IPS DF 4.7 (cell line): ENCODE measurements at regions not wholly inside any gene's neighbourhood (a gene's known extent, or its start where the extent isn't known, plus 50 kb on each side); places are given as distances from the start of the nearest gene placed in this dataset.
"Not testable (repeated sequence)": the region's sequence is repeated elsewhere in the genome, so short reads cannot be mapped to it uniquely, and the experiment has no call there.

Source experiments
- DNase-seq: peaks from one replicate; pipeline ENCODE4 v3.0.0-alpha.2; 2013; ENCODE audit warnings: low spot score; ENCODE audit errors: extremely low read depth

- no peak for DNase-seq
These were observed 164.0 kb downstream of the LAT start for GRCh38 chr16:29148867-29149272.

GRCh38 chr16:29148131-29148691 lies 163.4 kb downstream of the LAT start:
- DNase-seq = no peak

GRCh38 chr16:29147710-29148109 lies 162.9 kb downstream of the LAT start:
- not testable (repeated sequence) for DNase-seq

GRCh38 chr16:29146808-29147643 lies 162.2 kb downstream of the LAT start:
- DNase-seq = not testable (repeated sequence)

GRCh38 chr16:29146266-29146665 lies 161.4 kb downstream of the LAT start:
- DNase-seq = no peak

- DNase-seq = not testable (repeated sequence)
These were observed 160.8 kb downstream of the LAT start for GRCh38 chr16:29145486-29146225.

GRCh38 chr16:29145086-29145485 lies 160.2 kb downstream of the LAT start:
- not testable (repeated sequence) for DNase-seq

GRCh38 chr16:29144669-29145062 lies 159.8 kb downstream of the LAT start:
- DNase-seq = not testable (repeated sequence)

GRCh38 chr16:29143739-29144668 lies 159.2 kb downstream of the LAT start:
- DNase-seq = not testable (repeated sequence)

GRCh38 chr16:29142506-29142905 lies 157.7 kb downstream of the LAT start:
- DNase-seq = not testable (repeated sequence)

GRCh38 chr16:29141586-29142324 lies 156.9 kb downstream of the LAT start:
- DNase-seq = no peak

- not testable (repeated sequence) for DNase-seq
These were observed 156.3 kb downstream of the LAT start for GRCh38 chr16:29141121-29141520.

- DNase-seq = not testable (repeated sequence)
These were observed 155.3 kb downstream of the LAT start for GRCh38 chr16:29139901-29140855.

GRCh38 chr16:29139261-29139802 lies 154.5 kb downstream of the LAT start:
- no peak for DNase-seq

GRCh38 chr16:29138698-29139097 lies 153.8 kb downstream of the LAT start:
- DNase-seq = not testable (repeated sequence)

GRCh38 chr16:29137894-29138662 lies 153.2 kb downstream of the LAT start:
- DNase-seq = not testable (repeated sequence)

- not testable (repeated sequence) for DNase-seq
These were observed 152.6 kb downstream of the LAT start for GRCh38 chr16:29137461-29137860.

- not testable (repeated sequence) for DNase-seq
These were observed 152.1 kb downstream of the LAT start for GRCh38 chr16:29136916-29137315.
